HG03175 (cell line): ENCODE measurements at regions not wholly inside any gene's neighbourhood (a gene's known extent, or its start where the extent isn't known, plus 50 kb on each side); places are given as distances from the start of the nearest gene placed in this dataset.

ENCODE experiments used
- ATAC-seq: cut with Tn5 transposase; IDR thresholded peaks from one replicate; pipeline ENCODE4 v1.9.1; 2021; ENCODE audit warnings: mild to moderate bottlenecking, moderate library complexity; ENCODE audit not compliant: unreplicated experiment

- ATAC-seq: no peak
Measured at GRCh38 chrX:39941332-39941920, 156.3 kb downstream of the BCOR start.

- ATAC-seq: no peak
Measured at GRCh38 chrX:39944416-39944815, 153.3 kb downstream of the BCOR start.

- no peak for ATAC-seq
Measured at GRCh38 chrX:39945709-39946108, 152.0 kb downstream of the BCOR start.

GRCh38 chrX:39946822-39947221, 150.9 kb downstream of the BCOR start:
- ATAC-seq: no peak

- ATAC-seq: no peak
Measured at GRCh38 chrX:39948582-39948981, 149.2 kb downstream of the BCOR start.

GRCh38 chrX:39950018-39950688, 147.6 kb downstream of the BCOR start:
- ATAC-seq: no peak

- no peak for ATAC-seq
Measured at GRCh38 chrX:39952989-39953388, 144.8 kb downstream of the BCOR start.

- ATAC-seq: no peak
Measured at GRCh38 chrX:39953879-39954278, 143.9 kb downstream of the BCOR start.

- ATAC-seq: no peak
Measured at GRCh38 chrX:39954851-39955250, 142.9 kb downstream of the BCOR start.

GRCh38 chrX:39955625-39956024, 142.1 kb downstream of the BCOR start:
- no peak for ATAC-seq

GRCh38 chrX:39956803-39957394, 140.9 kb downstream of the BCOR start:
- no peak for ATAC-seq

GRCh38 chrX:39957816-39958566, 139.8 kb downstream of the BCOR start:
- no peak for ATAC-seq

GRCh38 chrX:39958850-39959249, 138.9 kb downstream of the BCOR start:
- no peak for ATAC-seq

GRCh38 chrX:39960219-39960618, 137.5 kb downstream of the BCOR start:
- ATAC-seq: no peak

- no peak for ATAC-seq
Measured at GRCh38 chrX:39961441-39961840, 136.3 kb downstream of the BCOR start.

GRCh38 chrX:39965051-39965573, 132.6 kb downstream of the BCOR start:
- ATAC-seq: no peak

- ATAC-seq: no peak
Measured at GRCh38 chrX:39966176-39966575, 131.6 kb downstream of the BCOR start.

- no peak for ATAC-seq
Measured at GRCh38 chrX:39967348-39967747, 130.4 kb downstream of the BCOR start.

- ATAC-seq: no peak
Measured at GRCh38 chrX:39969099-39969818, 128.5 kb downstream of the BCOR start.

GRCh38 chrX:39969819-39970504, 127.8 kb downstream of the BCOR start:
- ATAC-seq: no peak
